Gastrocnemius medialis (tissue), 4 donors: ENCODE measurements at regions not wholly inside any gene's neighbourhood (a gene's known extent, or its start where the extent isn't known, plus 50 kb on each side); places are given as distances from the start of the nearest gene placed in this dataset.

ENCODE experiments used
- CTCF ChIP-seq, 5 experiments: fragments of 450-650 bp in 3 of 5; fragments of 200-600 bp in 2 of 5; sonication (generic) in 2 of 5; IDR thresholded peaks in 4 of 5; conservative IDR thresholded peaks in 1 of 5; 1 replicate in 4 of 5; 2 replicates in 1 of 5; pipeline ENCODE4 v1.5.1; 2016 to 2019; ENCODE audit warnings: antibody characterized with exemption in 5 of 5, mild to moderate bottlenecking in 3 of 5, moderate library complexity in 3 of 5
- POLR2A ChIP-seq, 2 donors: fragments of 450-650 bp; IDR thresholded peaks; one replicate each; pipeline ENCODE4 v1.6.1; 2017; ENCODE audit warnings: antibody characterized with exemption in 2 of 2, mild to moderate bottlenecking in 2 of 2, moderate library complexity in 2 of 2

- TF ChIP-seq CTCF (IDR thresholded peaks at IDR 0.05 in 4 of 5, conservative IDR thresholded peaks at IDR 0.05 in 1 of 5) = no peak
- no peak for TF ChIP-seq POLR2A (IDR thresholded peaks at IDR 0.05)
Observed at GRCh38 chr17:79148584-79148983, 74.0 kb downstream of the ENGASE start.
